ENCODE measurements at regions not wholly inside any gene's neighbourhood (a gene's known extent, or its start where the extent isn't known, plus 50 kb on each side); places are given as distances from the start of the nearest gene placed in this dataset.
"Not testable (repeated sequence)": the region's sequence is repeated elsewhere in the genome, so short reads cannot be mapped to it uniquely, and the experiment has no call there.

DNA sequence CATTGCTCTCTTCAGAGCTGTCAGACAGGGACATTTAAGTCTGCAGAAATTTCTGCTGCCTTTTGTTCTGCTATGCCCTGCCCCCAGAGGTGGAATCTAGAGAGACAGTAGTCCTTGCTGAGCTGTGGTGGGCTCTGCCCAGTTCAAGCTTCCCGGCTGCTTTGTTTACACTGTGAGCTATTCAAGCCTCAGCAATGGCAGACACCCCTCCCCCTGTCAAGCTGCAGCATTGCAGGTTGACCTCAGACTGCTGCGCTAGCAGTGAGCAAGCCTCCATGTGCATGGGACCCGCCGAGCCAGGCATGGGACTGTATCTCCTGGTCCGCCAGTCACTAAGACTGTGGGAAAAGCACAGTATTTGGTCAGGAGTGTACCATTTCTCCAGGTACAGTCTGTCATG, 53.6 kb upstream of the MAPK10 start:
- not testable (repeated sequence) for H3K4me3 ChIP-seq (ENCODE audit: low read depth, low read length); DNase-seq (ENCODE audit: low read depth)

- no peak for DNase-seq (ENCODE audit: low read depth)
- TF ChIP-seq, protein P1, sequence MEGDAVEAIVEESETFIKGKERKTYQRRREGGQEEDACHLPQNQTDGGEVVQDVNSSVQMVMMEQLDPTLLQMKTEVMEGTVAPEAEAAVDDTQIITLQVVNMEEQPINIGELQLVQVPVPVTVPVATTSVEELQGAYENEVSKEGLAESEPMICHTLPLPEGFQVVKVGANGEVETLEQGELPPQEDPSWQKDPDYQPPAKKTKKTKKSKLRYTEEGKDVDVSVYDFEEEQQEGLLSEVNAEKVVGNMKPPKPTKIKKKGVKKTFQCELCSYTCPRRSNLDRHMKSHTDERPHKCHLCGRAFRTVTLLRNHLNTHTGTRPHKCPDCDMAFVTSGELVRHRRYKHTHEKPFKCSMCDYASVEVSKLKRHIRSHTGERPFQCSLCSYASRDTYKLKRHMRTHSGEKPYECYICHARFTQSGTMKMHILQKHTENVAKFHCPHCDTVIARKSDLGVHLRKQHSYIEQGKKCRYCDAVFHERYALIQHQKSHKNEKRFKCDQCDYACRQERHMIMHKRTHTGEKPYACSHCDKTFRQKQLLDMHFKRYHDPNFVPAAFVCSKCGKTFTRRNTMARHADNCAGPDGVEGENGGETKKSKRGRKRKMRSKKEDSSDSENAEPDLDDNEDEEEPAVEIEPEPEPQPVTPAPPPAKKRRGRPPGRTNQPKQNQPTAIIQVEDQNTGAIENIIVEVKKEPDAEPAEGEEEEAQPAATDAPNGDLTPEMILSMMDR (IDR thresholded peaks at IDR 0.05; ENCODE audit: control insufficient read depth, extremely low read depth, insufficient read depth), result no peak
- H3K4me3 ChIP-seq (ENCODE audit: low read depth, low read length), result no peak overlapping the region
These were observed 54.8 kb upstream of the MAPK10 start for GRCh38 chr4:86414686-86415085.

DNA sequence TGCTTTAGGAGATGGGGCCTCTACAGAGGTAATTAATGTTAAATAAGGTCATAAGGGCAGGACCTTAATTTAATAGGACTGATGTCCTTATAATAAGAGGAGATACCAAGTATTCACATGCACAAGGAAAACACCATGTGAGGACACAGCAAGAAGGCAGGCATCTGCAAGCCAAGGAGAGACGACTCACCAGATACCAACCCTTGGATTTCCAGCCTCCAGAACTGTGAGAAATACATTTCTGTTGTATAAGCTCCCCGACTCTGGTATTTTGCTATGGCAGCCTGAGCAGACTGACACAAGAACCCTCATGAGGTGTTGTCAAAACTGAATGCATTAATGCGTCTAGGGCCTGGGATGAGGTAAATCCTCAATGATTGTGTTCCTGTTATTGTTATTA, 56.2 kb upstream of the MAPK10 start:
- TF ChIP-seq, protein P1 (IDR thresholded peaks at IDR 0.05; ENCODE audit: control insufficient read depth, extremely low read depth, insufficient read depth), result no peak
- DNase-seq (ENCODE audit: low read depth), result no peak
- no peak overlapping the region for H3K4me3 ChIP-seq (ENCODE audit: low read depth, low read length)

GRCh38 chr4:86421461-86421860, 61.6 kb upstream of the MAPK10 start:
- no peak for DNase-seq (ENCODE audit: low read depth)
- TF ChIP-seq, protein P1 (IDR thresholded peaks at IDR 0.05; ENCODE audit: control insufficient read depth, extremely low read depth, insufficient read depth), result no peak
- no peak overlapping the region for H3K4me3 ChIP-seq (ENCODE audit: low read depth, low read length)

- no peak for DNase-seq (ENCODE audit: low read depth)
- H3K4me3 ChIP-seq (ENCODE audit: low read depth, low read length), result no peak overlapping the region
- TF ChIP-seq, protein P1 (IDR thresholded peaks at IDR 0.05; ENCODE audit: control insufficient read depth, extremely low read depth, insufficient read depth), result no peak
These were observed 71.8 kb upstream of the MAPK10 start for GRCh38 chr4:86431543-86432116.

DNA sequence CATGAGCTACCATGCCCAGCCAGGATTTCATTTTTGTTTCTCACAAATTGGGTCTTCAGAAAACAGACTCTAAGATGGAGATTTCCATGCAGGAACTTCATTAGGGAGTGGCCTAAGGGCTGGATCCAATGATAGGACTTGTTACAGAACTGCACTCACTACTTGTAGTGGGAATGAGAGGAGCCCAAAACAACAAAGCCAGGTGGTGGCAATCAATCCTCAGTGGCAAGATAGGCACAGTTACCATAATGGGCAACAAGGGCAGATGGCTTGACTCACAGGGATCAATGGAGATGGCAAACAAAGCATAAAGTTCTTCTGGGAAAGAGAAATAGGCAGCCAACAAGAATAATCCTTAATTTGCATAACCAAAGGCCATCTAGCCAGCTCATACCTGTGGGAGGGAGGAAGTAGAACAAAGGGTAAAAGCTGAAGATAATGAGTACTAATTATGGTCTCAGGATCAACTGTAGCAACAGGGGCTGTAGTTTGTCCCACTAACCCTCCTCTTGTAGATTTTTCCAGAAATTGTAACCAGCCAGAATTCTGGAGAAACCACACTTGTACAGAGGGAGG, 72.8 kb upstream of the MAPK10 start:
- TF ChIP-seq, protein P1 (IDR thresholded peaks at IDR 0.05; ENCODE audit: control insufficient read depth, extremely low read depth, insufficient read depth), result no peak
- no peak overlapping the region for H3K4me3 ChIP-seq (ENCODE audit: low read depth, low read length)
- DNase-seq (ENCODE audit: low read depth), result no peak

DNA sequence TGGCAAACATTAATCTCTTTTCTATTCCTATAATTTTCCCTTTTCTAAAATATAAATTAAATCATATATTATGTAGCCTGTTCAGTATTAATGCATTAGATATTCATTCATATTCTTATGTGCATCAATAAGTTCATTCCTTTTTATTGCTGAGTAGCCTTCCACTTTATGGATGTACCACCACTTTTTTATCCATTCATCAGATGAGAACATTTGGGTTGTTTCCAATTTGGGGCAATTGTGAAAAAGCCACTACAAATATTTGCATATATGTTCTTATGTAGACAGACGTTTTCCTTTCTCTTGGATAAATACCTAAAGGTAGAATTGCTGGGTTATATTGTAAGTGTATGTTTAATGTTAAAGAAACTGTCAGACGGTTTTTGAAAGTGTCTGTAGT, 79.4 kb upstream of the MAPK10 start:
- TF ChIP-seq, protein P1 (IDR thresholded peaks at IDR 0.05; ENCODE audit: control insufficient read depth, extremely low read depth, insufficient read depth), result no peak
- no peak for DNase-seq (ENCODE audit: low read depth)

More for the DNA sequence above, 79.4 kb upstream of the MAPK10 start:
- no peak overlapping the region for H3K4me3 ChIP-seq (ENCODE audit: low read depth, low read length)
